Neural cell (in vitro differentiated cells): ENCODE measurements at regions not wholly inside any gene's neighbourhood (a gene's known extent, or its start where the extent isn't known, plus 50 kb on each side); places are given as distances from the start of the nearest gene placed in this dataset.

Experiments used
- EP300 ChIP-seq: fragments of 450-650 bp; conservative IDR thresholded peaks from 2 replicates; pipeline ENCODE4 v1.6.1; 2014; ENCODE audit warnings: antibody characterized with exemption, mild to moderate bottlenecking, moderate library complexity; ENCODE audit not compliant: poor library complexity, severe bottlenecking
- EZH2 ChIP-seq: fragments of 200-600, 300-800 bp; shearing (Covaris generic), sonication (generic); IDR thresholded peaks from 2 replicates; pipeline ENCODE4 v1.6.1; 2014; ENCODE audit warnings: antibody characterized with exemption, low read length, borderline replicate concordance, mild to moderate bottlenecking; ENCODE audit not compliant: insufficient read depth, poor library complexity, severe bottlenecking
- POLR2AphosphoS5 ChIP-seq: IDR thresholded peaks from 2 replicates; pipeline ENCODE4 v1.6.1; 2012
- RAD21 ChIP-seq: fragments of 450-650 bp; conservative IDR thresholded peaks from 2 replicates; pipeline ENCODE4 v1.6.1; 2014; ENCODE audit warnings: antibody characterized with exemption, mild to moderate bottlenecking, moderate library complexity
- SMC3 ChIP-seq: fragments of 450-650 bp; conservative IDR thresholded peaks from 2 replicates; pipeline ENCODE4 v1.6.1; 2014; ENCODE audit warnings: antibody characterized with exemption, mild to moderate bottlenecking, moderate library complexity; ENCODE audit not compliant: poor library complexity
- TF ChIP-seq, protein P1 (sequence below): fragments of 450-650 bp; IDR thresholded peaks from 2 replicates; pipeline ENCODE4 v1.5.1; 2014; ENCODE audit warnings: antibody characterized with exemption, mild to moderate bottlenecking, moderate library complexity; ENCODE audit not compliant: poor library complexity, severe bottlenecking
- TF ChIP-seq, protein P2 (sequence below): IDR thresholded peaks from 2 replicates; pipeline ENCODE4 v1.6.1; 2012; ENCODE audit warnings: borderline replicate concordance

DNA sequence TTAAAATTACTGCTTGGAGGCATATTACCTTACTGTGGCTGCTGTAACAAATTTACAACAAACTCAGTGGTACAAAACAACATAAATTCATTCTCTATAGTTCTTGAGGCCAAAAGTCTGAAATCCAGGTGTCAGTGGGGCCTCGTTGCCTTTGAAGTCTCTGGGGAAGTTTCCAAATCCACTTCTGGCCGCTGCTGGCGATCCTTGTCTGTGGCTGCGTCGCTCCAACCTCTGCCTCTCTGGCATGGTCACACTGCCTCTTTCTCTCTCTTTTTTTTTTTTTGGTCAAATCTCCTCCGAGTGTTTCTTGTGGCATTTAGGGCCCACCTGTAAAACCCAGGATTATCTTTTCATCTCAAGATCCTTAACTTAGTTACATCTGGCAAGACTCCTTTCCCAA, 182.8 kb downstream of the ST6GAL2 start:
- TF ChIP-seq, protein P1, sequence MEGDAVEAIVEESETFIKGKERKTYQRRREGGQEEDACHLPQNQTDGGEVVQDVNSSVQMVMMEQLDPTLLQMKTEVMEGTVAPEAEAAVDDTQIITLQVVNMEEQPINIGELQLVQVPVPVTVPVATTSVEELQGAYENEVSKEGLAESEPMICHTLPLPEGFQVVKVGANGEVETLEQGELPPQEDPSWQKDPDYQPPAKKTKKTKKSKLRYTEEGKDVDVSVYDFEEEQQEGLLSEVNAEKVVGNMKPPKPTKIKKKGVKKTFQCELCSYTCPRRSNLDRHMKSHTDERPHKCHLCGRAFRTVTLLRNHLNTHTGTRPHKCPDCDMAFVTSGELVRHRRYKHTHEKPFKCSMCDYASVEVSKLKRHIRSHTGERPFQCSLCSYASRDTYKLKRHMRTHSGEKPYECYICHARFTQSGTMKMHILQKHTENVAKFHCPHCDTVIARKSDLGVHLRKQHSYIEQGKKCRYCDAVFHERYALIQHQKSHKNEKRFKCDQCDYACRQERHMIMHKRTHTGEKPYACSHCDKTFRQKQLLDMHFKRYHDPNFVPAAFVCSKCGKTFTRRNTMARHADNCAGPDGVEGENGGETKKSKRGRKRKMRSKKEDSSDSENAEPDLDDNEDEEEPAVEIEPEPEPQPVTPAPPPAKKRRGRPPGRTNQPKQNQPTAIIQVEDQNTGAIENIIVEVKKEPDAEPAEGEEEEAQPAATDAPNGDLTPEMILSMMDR = no peak
- TF ChIP-seq EZH2 (no peak), POLR2AphosphoS5 (no peak), RAD21 (no peak), EP300 (no peak), SMC3 (no peak)
- TF ChIP-seq, protein P2, sequence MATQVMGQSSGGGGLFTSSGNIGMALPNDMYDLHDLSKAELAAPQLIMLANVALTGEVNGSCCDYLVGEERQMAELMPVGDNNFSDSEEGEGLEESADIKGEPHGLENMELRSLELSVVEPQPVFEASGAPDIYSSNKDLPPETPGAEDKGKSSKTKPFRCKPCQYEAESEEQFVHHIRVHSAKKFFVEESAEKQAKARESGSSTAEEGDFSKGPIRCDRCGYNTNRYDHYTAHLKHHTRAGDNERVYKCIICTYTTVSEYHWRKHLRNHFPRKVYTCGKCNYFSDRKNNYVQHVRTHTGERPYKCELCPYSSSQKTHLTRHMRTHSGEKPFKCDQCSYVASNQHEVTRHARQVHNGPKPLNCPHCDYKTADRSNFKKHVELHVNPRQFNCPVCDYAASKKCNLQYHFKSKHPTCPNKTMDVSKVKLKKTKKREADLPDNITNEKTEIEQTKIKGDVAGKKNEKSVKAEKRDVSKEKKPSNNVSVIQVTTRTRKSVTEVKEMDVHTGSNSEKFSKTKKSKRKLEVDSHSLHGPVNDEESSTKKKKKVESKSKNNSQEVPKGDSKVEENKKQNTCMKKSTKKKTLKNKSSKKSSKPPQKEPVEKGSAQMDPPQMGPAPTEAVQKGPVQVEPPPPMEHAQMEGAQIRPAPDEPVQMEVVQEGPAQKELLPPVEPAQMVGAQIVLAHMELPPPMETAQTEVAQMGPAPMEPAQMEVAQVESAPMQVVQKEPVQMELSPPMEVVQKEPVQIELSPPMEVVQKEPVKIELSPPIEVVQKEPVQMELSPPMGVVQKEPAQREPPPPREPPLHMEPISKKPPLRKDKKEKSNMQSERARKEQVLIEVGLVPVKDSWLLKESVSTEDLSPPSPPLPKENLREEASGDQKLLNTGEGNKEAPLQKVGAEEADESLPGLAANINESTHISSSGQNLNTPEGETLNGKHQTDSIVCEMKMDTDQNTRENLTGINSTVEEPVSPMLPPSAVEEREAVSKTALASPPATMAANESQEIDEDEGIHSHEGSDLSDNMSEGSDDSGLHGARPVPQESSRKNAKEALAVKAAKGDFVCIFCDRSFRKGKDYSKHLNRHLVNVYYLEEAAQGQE = no peak
